ENCODE measurements at regions not wholly inside any gene's neighbourhood (a gene's known extent, or its start where the extent isn't known, plus 50 kb on each side); places are given as distances from the start of the nearest gene placed in this dataset.

DNA sequence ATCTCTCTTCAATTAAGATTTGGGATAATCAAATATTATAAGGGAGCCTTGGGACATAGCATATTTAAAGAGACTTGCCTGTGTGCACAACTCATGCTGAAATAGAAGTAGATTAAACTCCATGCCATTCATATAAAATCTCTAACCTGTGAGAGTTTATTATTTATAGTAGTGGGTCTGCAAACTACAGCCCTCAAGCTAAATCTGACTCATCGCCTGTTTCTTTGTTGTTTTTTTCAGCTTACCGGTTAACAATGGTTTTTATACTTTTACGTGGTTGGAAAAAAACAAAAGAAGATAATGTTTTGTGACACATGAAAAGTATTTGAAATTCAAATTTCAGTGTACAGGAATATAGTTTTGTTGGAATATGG, 61.9 kb upstream of the GHR start:
- DNase-seq: no peak

DNA sequence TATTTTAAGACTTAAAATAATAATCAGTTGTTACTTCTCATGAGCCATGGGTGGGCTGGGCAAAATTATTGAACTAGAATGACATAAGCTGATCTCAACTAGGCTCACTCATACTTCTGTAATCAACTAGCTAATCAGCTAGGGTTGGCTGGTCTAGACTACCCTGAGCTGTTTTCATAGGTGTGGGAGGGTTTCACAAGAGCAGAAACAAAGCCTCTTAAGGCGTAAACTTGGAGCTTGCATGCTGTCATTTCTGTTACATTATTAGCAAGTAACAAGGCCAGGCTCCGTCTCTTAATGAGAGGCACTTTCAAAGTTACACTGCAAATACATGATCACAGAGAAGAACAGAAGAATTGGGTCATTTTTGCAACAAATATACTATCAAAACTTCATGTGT, 57.2 kb upstream of the GHR start:
- DNase-seq: no peak
